Right lobe of liver (tissue), 6 donors: ENCODE measurements at regions not wholly inside any gene's neighbourhood (a gene's known extent, or its start where the extent isn't known, plus 50 kb on each side); places are given as distances from the start of the nearest gene placed in this dataset.
A peak's percentile ranks its signal among the peaks of the same experiment; 100 is the strongest.

Experiments used
- ATAC-seq, 4 donors: fragments of 200-7000 bp; cut with Tn5 transposase; one replicate each; pipeline ENCODE4 v1.9.1; 2020; ENCODE audit warnings: mild to moderate bottlenecking in 4 of 4, moderate library complexity in 4 of 4
- DNase-seq, 3 donors: peaks; one replicate each; pipeline ENCODE4 v3.0.0-alpha.2; 2020
- H3K27ac ChIP-seq, 3 donors: fragments of 200-600 bp; one replicate each; pipeline ENCODE4 v1.8.0; 2022
- H3K27me3 ChIP-seq, 2 donors: fragments of 200-600 bp; one replicate each; pipeline ENCODE4 v1.8.0; 2022
- H3K36me3 ChIP-seq, 4 donors: fragments of 200-600 bp; sonication (generic) in 1 of 4; one replicate each; pipeline versions ENCODE4 v1.5.1 to v1.8.0; 2017 to 2022; ENCODE audit warnings: control low read depth in 1 of 4
- H3K4me1 ChIP-seq, 4 donors: fragments of 200-600 bp; sonication (generic) in 1 of 4; one replicate each; pipeline versions ENCODE4 v1.5.1 to v1.8.0; 2017 to 2022; ENCODE audit warnings: control low read depth in 1 of 4
- H3K4me3 ChIP-seq, 3 donors: fragments of 200-600 bp; one replicate each; pipeline ENCODE4 v1.8.0; 2022
- H3K9me3 ChIP-seq, 4 donors: fragments of 200-600 bp; sonication (generic) in 1 of 4; one replicate each; pipeline versions ENCODE4 v1.5.1 to v1.8.0; 2017 to 2022; ENCODE audit warnings: control low read depth in 1 of 4
- POLR2A ChIP-seq: fragments of 450-650 bp; IDR thresholded peaks from one replicate; pipeline ENCODE4 v1.6.1; 2017; ENCODE audit warnings: antibody characterized with exemption, mild to moderate bottlenecking
- WGBS: methylation state at CpG from one replicate; pipeline ENCODE4 v1.1.6; 2018; ENCODE audit warnings: low coverage, low lambda C conversion rate; ENCODE audit not compliant: insufficient coverage; ENCODE audit errors: missing lambda C conversion rate; 5-methylcytosine and 5-hydroxymethylcytosine counted together
- intact Hi-C, 2 donors: fragments of 100-400 bp; cut with DNase I; formaldehyde crosslinking; loops; one replicate each; pipeline versions ENCODE4 v1.11.2 to v1.14.1; 2022
- small RNA-seq, 2 experiments: library from RNA; depleted of rRNA; stranded (forward); fragments of <200 nt; gene quantifications; one replicate each; pipeline ENCODE3, GENCODE V24; 2016
- TF ChIP-seq, protein P1 (sequence below), 4 donors: fragments of 200-600 bp in 3 of 4; fragments of 450-650 bp in 1 of 4; IDR thresholded peaks; one replicate each; pipeline versions ENCODE4 v1.5.1 to v1.8.0; 2016 to 2022; ENCODE audit warnings: antibody characterized with exemption in 4 of 4, mild to moderate bottlenecking in 2 of 4
- donor health status: DM: no; HTN: yes; CAD: no.
- donor health status: DM: no; HTN: no; CAD: no.
- donor health status: DM: no; HTN: no; CAD: no.
- donor health status: DM: no; HTN: yes; CAD: no.
- donor health status: DM: no; HTN: yes; CAD: no.

GRCh38 chr7:142311876-142312275 lies 54.0 kb upstream of the PRSS58 start:
- ATAC-seq (no peak), DNase-seq (no peak)
- Histone ChIP-seq H3K9me3 (no peaks in the 10 kb centered on the region), H3K27me3 (peaks cover 0 to 3% of the 10 kb centered on the region in 2 donors), H3K36me3 (no peaks in the 10 kb centered on the region), H3K4me3 (no peak overlapping the region), H3K27ac (no peak overlapping the region), H3K4me1 (no peaks in the 10 kb centered on the region)
- no peak for TF ChIP-seq POLR2A
- TF ChIP-seq, protein P1, sequence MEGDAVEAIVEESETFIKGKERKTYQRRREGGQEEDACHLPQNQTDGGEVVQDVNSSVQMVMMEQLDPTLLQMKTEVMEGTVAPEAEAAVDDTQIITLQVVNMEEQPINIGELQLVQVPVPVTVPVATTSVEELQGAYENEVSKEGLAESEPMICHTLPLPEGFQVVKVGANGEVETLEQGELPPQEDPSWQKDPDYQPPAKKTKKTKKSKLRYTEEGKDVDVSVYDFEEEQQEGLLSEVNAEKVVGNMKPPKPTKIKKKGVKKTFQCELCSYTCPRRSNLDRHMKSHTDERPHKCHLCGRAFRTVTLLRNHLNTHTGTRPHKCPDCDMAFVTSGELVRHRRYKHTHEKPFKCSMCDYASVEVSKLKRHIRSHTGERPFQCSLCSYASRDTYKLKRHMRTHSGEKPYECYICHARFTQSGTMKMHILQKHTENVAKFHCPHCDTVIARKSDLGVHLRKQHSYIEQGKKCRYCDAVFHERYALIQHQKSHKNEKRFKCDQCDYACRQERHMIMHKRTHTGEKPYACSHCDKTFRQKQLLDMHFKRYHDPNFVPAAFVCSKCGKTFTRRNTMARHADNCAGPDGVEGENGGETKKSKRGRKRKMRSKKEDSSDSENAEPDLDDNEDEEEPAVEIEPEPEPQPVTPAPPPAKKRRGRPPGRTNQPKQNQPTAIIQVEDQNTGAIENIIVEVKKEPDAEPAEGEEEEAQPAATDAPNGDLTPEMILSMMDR (IDR thresholded peaks at IDR 0.05): no peak
- intact Hi-C loops: no loop called here
- 17% methylated on average over 1 of the region's 3 CpGs for WGBS

DNA sequence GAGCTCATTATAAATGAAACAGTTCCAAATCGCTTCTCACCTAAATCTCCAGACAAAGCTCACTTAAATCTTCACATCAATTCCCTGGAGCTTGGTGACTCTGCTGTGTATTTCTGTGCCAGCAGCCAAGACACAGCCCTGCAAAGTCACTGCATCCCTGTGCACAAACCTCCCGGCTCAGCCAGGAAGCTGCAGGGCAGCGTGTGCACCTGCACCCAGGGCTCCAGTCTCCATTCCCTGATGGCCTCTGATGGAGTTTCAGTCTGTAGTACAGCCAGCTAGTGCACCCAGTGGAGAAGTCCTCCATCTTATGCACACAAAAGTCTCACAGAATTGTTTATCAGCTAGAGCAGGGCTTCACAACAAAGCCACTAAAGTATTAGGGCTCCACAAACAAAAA lies 51.1 kb upstream of the PRSS58 start:
- DNase-seq: no peak
- 50% methylated on average over 3 of the region's 3 CpGs for WGBS
- Histone ChIP-seq H3K36me3 (no peaks in the 10 kb centered on the region), H3K4me3 (no peak overlapping the region), H3K27me3 (peaks cover 0 to 3% of the 10 kb centered on the region in 2 donors), H3K4me1 (no peaks in the 10 kb centered on the region), H3K27ac (no peak overlapping the region), H3K9me3 (no peaks in the 10 kb centered on the region)
- TF ChIP-seq POLR2A: no peak
- TF ChIP-seq, protein P1 (IDR thresholded peaks at IDR 0.05): no peak
- ATAC-seq: peak in 2 of 4 donors; percentile 11 to 42
- intact Hi-C loops: loop anchor here in 1 of 2 donors (2.0 kb wide), 1 partner anchor 36 kb away; no protein-coding TSS in a partner anchor

GRCh38 chr7:142308326-142308725 lies 50.5 kb upstream of the PRSS58 start:
- H3K4me1 ChIP-seq: no peaks in the 10 kb centered on the region
- intact Hi-C loops: loop anchor here in 1 of 2 donors (2.0 kb wide), 1 partner anchor 36 kb away; no protein-coding TSS in a partner anchor
- H3K36me3 ChIP-seq: no peaks in the 10 kb centered on the region
- ATAC-seq (peak in 3 of 4 donors; percentile 26 to 49 (median 36)), DNase-seq (no peak)
- peaks cover 0 to 3% of the 10 kb centered on the region in 2 donors for H3K27me3 ChIP-seq
- TF ChIP-seq POLR2A: no peak
- TF ChIP-seq, protein P1 (IDR thresholded peaks at IDR 0.05): no peak
- no peak overlapping the region for H3K27ac ChIP-seq
- no peak overlapping the region for H3K4me3 ChIP-seq
- WGBS: 48% methylated on average over 2 of the region's 4 CpGs
- H3K9me3 ChIP-seq: no peaks in the 10 kb centered on the region

Small RNA genes lying in the stretch of these regions (small RNA-seq; reads per million reads assigned to genes)
- gene TRBV5-2 (0 reads per million in 2 experiments), gene TRBV8-1 (0 reads per million in 2 experiments), gene TRBV8-2 (0 reads per million in 2 experiments)
